PC-9 (cell line): ENCODE measurements at regions not wholly inside any gene's neighbourhood (a gene's known extent, or its start where the extent isn't known, plus 50 kb on each side); places are given as distances from the start of the nearest gene placed in this dataset.

ENCODE experiments used
- BruUV-seq: library from RNA; stranded (reverse); fragments of 400-500 nt; replicated peaks from 2 replicates; lab custom pipeline; 2021; lab: Mats Ljungman, UMichigan
- CTCF ChIA-PET: fragments of 300-600 bp; sonication (Branson Sonifier 250); formaldehyde crosslinking; loops from one replicate; lab custom pipeline; 2022; ENCODE audit warnings: antibody characterized with exemption; lab: Charles Lee
- POLR2A ChIA-PET: fragments of 300-600 bp; sonication (Branson Sonifier 250); formaldehyde crosslinking; loops from one replicate; lab custom pipeline; 2022; ENCODE audit warnings: antibody characterized with exemption; ENCODE audit not compliant: unreplicated experiment; lab: Charles Lee
- DNase-seq, 2 experiments: peaks; one replicate each; pipeline versions ENCODE4 v3.0.0 to v3.0.0-alpha.2; 2015 to 2022; ENCODE audit warnings: mixed read lengths in 1 of 2
- H2AFZ ChIP-seq: fragments of 200-600 bp; sonication (generic); 2 replicates; pipeline ENCODE4 v1.8.1; 2017; ENCODE audit warnings: antibody characterized with exemption
- H3F3A ChIP-seq: fragments of 200-600 bp; sonication (generic); 2 replicates; pipeline ENCODE4 v1.8.1; 2017; ENCODE audit warnings: antibody characterized with exemption, mild to moderate bottlenecking, low read depth; ENCODE audit not compliant: insufficient read depth
- H3K27ac ChIP-seq: fragments of 200-600 bp; sonication (generic); 2 replicates; pipeline ENCODE4 v1.6.1; 2016; ENCODE audit warnings: mixed run types
- H3K27me3 ChIP-seq: fragments of 200-600 bp; sonication (generic); 2 replicates; pipeline ENCODE4 v1.6.1; 2016; ENCODE audit warnings: low read depth, mixed run types; ENCODE audit not compliant: insufficient read depth
- H3K36me3 ChIP-seq: fragments of 200-600 bp; sonication (generic); 2 replicates; pipeline ENCODE4 v1.6.1; 2016; ENCODE audit warnings: low read depth, mixed run types
- H3K4me1 ChIP-seq: fragments of 200-600 bp; sonication (generic); replicated peaks from 2 replicates; pipeline ENCODE4 v1.6.1; 2016; ENCODE audit warnings: mixed run types; ENCODE audit not compliant: insufficient read depth
- H3K4me2 ChIP-seq: fragments of 200-600 bp; sonication (generic); 2 replicates; pipeline ENCODE4 v1.6.1; 2017; ENCODE audit warnings: mixed run types
- H3K4me3 ChIP-seq: fragments of 200-600 bp; sonication (generic); 2 replicates; pipeline ENCODE4 v1.6.1; 2016; ENCODE audit warnings: mixed run types
- H3K79me2 ChIP-seq: fragments of 200-600 bp; sonication (generic); 2 replicates; pipeline ENCODE4 v1.6.1; 2017; ENCODE audit warnings: low read depth, mixed run types
- H3K9me2 ChIP-seq: fragments of 200-600 bp; sonication (generic); 2 replicates; pipeline ENCODE4 v1.8.1; 2017; ENCODE audit warnings: mild to moderate bottlenecking; ENCODE audit not compliant: insufficient read depth
- H3K9me3 ChIP-seq: fragments of 200-600 bp; sonication (generic); 2 replicates; pipeline ENCODE4 v1.8.1; 2016; ENCODE audit warnings: low read depth; ENCODE audit not compliant: insufficient read depth
- H4K20me1 ChIP-seq: fragments of 200-600 bp; sonication (generic); 2 replicates; pipeline ENCODE4 v1.8.1; 2017; ENCODE audit not compliant: insufficient read depth
- CTCF ChIP-seq: fragments of 200-600 bp; sonication (generic); conservative IDR thresholded peaks from 2 replicates; pipeline ENCODE4 v1.6.1; 2017; ENCODE audit warnings: mixed run types, antibody characterized with exemption, mild to moderate bottlenecking, moderate library complexity
- EZH2 ChIP-seq: fragments of 200-600 bp; sonication (generic); IDR thresholded peaks from 2 replicates; pipeline ENCODE4 v1.8.0; 2017; ENCODE audit warnings: antibody characterized with exemption, low read depth
- intact Hi-C: fragments of 100-400 bp; cut with micrococcal nuclease; formaldehyde crosslinking; loops from one replicate; pipeline ENCODE4 v1.10.0; 2022; ENCODE audit not compliant: unreplicated experiment

GRCh38 chr14:28603606-28604005, 163.0 kb upstream of the FOXG1 start:
- no peak for DNase-seq
- no peak overlapping the region for H3K27ac ChIP-seq

GRCh38 chr14:28607661-28608060, 158.9 kb upstream of the FOXG1 start:
- DNase-seq = no peak
- no peaks in the 10 kb centered on the region for H4K20me1 ChIP-seq
- H3K4me3 ChIP-seq = no peak overlapping the region
- intact Hi-C loops = loop anchor here (2.0 kb wide), 1 partner anchor 233 kb away; no protein-coding TSS in a partner anchor
- no peak overlapping the region for H2AFZ ChIP-seq
- no peaks in the 10 kb centered on the region for H3K36me3 ChIP-seq
- H3K9me2 ChIP-seq = no peaks in the 10 kb centered on the region
- ChIA-PET CTCF (interaction anchor here (0.5 kb wide), 1 partner anchor 68 kb away, joined by 3 read pairs; no protein-coding TSS in a partner anchor), POLR2A (no interaction called here)
- H3F3A ChIP-seq = no peaks in the 10 kb centered on the region
- H3K27ac ChIP-seq = no peak overlapping the region
- no peak overlapping the region for H3K4me2 ChIP-seq
- TF ChIP-seq CTCF = no peak
- no peak for TF ChIP-seq EZH2
- no peaks in the 10 kb centered on the region for H3K79me2 ChIP-seq
- no peaks in the 10 kb centered on the region for H3K4me1 ChIP-seq
- no TSS peak for BruUV-seq
- no peaks in the 10 kb centered on the region for H3K9me3 ChIP-seq
- no peaks in the 10 kb centered on the region for H3K27me3 ChIP-seq

More at GRCh38 chr14:28603606-28604005, 163.0 kb upstream of the FOXG1 start:
- H3K9me3 ChIP-seq = no peaks in the 10 kb centered on the region
- BruUV-seq = no TSS peak
- H3F3A ChIP-seq = no peaks in the 10 kb centered on the region
- no peaks in the 10 kb centered on the region for H4K20me1 ChIP-seq
- H2AFZ ChIP-seq = no peak overlapping the region
- POLR2A ChIA-PET = no interaction called here
- H3K4me1 ChIP-seq = no peaks in the 10 kb centered on the region
- no peak for TF ChIP-seq CTCF
- no peak for TF ChIP-seq EZH2
- H3K4me3 ChIP-seq = no peak overlapping the region
- CTCF ChIA-PET = no interaction called here
- no peaks in the 10 kb centered on the region for H3K27me3 ChIP-seq
- no peak overlapping the region for H3K4me2 ChIP-seq
- H3K9me2 ChIP-seq = no peaks in the 10 kb centered on the region
- H3K36me3 ChIP-seq = no peaks in the 10 kb centered on the region
- intact Hi-C loops = no loop called here
- H3K79me2 ChIP-seq = no peaks in the 10 kb centered on the region

- H3K4me3 ChIP-seq = no peak overlapping the region
- H4K20me1 ChIP-seq = no peaks in the 10 kb centered on the region
- POLR2A ChIA-PET = no interaction called here
- no peaks in the 10 kb centered on the region for H3K9me2 ChIP-seq
- H3K27me3 ChIP-seq = no peaks in the 10 kb centered on the region
- TF ChIP-seq EZH2 (no peak), CTCF (no peak)
- CTCF ChIA-PET = no interaction called here
- DNase-seq = no peak
- H3K4me2 ChIP-seq = no peak overlapping the region
- no peaks in the 10 kb centered on the region for H3K79me2 ChIP-seq
- no TSS peak for BruUV-seq
- H3K9me3 ChIP-seq = no peaks in the 10 kb centered on the region
- no peaks in the 10 kb centered on the region for H3F3A ChIP-seq
- no peak overlapping the region for H2AFZ ChIP-seq
- intact Hi-C loops = loop anchor here (2.0 kb wide), 1 partner anchor 234 kb away; no protein-coding TSS in a partner anchor
- H3K4me1 ChIP-seq = no peaks in the 10 kb centered on the region
- H3K27ac ChIP-seq = no peak overlapping the region
- H3K36me3 ChIP-seq = no peaks in the 10 kb centered on the region
Measured at GRCh38 chr14:28608443-28608842, 158.1 kb upstream of the FOXG1 start.
